Heart right ventricle (tissue), 16 donors: ENCODE measurements at regions not wholly inside any gene's neighbourhood (a gene's known extent, or its start where the extent isn't known, plus 50 kb on each side); places are given as distances from the start of the nearest gene placed in this dataset.
A peak's percentile ranks its signal among the peaks of the same experiment; 100 is the strongest.

Source experiments
- ATAC-seq, 8 donors: fragments of 200-7000 bp; cut with Tn5 transposase; one replicate each; pipeline ENCODE4 v1.9.1; 2020; ENCODE audit warnings: mild to moderate bottlenecking in 8 of 8, moderate library complexity in 8 of 8, moderate number of reproducible peaks in 1 of 8
- DNase-seq, 2 donors: peaks; one replicate each; pipeline ENCODE4 v3.0.0-alpha.2; 2020
- H3K27ac ChIP-seq, 10 donors: fragments of 200-600 bp; sonication (generic) in 2 of 10; one replicate each; pipeline versions ENCODE4 v1.5.0 to v1.8.0; 2020 to 2022; ENCODE audit warnings: mild to moderate bottlenecking in 3 of 10
- H3K27me3 ChIP-seq, 7 donors: fragments of 200-600 bp; one replicate each; pipeline ENCODE4 v1.8.0; 2021 to 2022; ENCODE audit warnings: mild to moderate bottlenecking in 2 of 7
- H3K36me3 ChIP-seq, 9 donors: fragments of 200-600 bp; sonication (generic) in 1 of 9; one replicate each; pipeline versions ENCODE4 v1.5.0 to v1.8.0; 2020 to 2022; ENCODE audit warnings: mild to moderate bottlenecking in 2 of 9
- H3K4me1 ChIP-seq, 9 donors: fragments of 200-600 bp; sonication (generic) in 1 of 9; one replicate each; pipeline versions ENCODE4 v1.5.0 to v1.8.0; 2020 to 2022; ENCODE audit warnings: mild to moderate bottlenecking in 4 of 9
- H3K4me3 ChIP-seq, 10 donors: fragments of 200-600 bp; sonication (generic) in 2 of 10; one replicate each; pipeline versions ENCODE4 v1.5.0 to v1.8.0; 2020 to 2022; ENCODE audit warnings: mild to moderate bottlenecking in 7 of 10, moderate library complexity in 2 of 10
- H3K9me3 ChIP-seq, 11 donors: fragments of 200-600 bp in 10 of 11; sonication (generic) in 2 of 11; one replicate each; pipeline versions ENCODE4 v1.5.0 to v1.8.0; 2013 to 2022; ENCODE audit warnings: mild to moderate bottlenecking in 2 of 11, control low read depth in 1 of 11, moderate library complexity in 1 of 11
- WGBS, 2 donors: extraction: QIAGEN DNeasy Blood & Tissue Kit; methylation state at CpG; one replicate each; pipeline ENCODE4 v1.1.7; 2013; ENCODE audit warnings: inconsistent platforms in 1 of 2; 5-methylcytosine and 5-hydroxymethylcytosine counted together
- intact Hi-C, 10 donors: fragments of 100-400 bp; cut with DNase I; formaldehyde crosslinking; loops; one replicate each; pipeline versions ENCODE4 v1.11.1 to v1.14.2; 2022
- TF ChIP-seq, protein P1 (sequence below), 9 donors: fragments of 200-600 bp; sonication (generic) in 2 of 9; IDR thresholded peaks; one replicate each; pipeline versions ENCODE4 v1.5.0 to v1.8.0; 2021 to 2022; ENCODE audit warnings: antibody characterized with exemption in 9 of 9, mild to moderate bottlenecking in 5 of 9, moderate library complexity in 1 of 9
- donor health status: Arrhythmogenic right ventricular cardiomyopathy.
- donor health status: ischemic (EF 13 %, LVEDD 7.1; RV severe dilation, severe dysfunction).
- donor health status: healthy with polysubstance abuse.
- donor health status: DM: no; HTN: yes; CAD: no.
- donor health status: DM: no; HTN: no; CAD: no.
- donor health status: ischemic (EF 25% LVEDD 6.9; RV normal size, moderate dysfunction).
- donor health status: ischemic (EF 25% LVEDD 5.7; RV mildly dilated, moderate dysfunction).
- donor health status: healthy.
- donor health status: DM: yes; HTN: yes; CAD: no.
- donor health status: Ischemic cardiomyopathy.
- donor health status: ischemic (EF 35%, LVEDD 5.7; RV mildly dilated, moderate dysfunction).
- donor health status: nonischemic (EF 11% LVEDD 7.7; RV severe dilation, severe dysfunction).
- donor health status: DM: yes; HTN: yes; CAD: no.
- donor health status: PGD.
- donor health status: ischemic (EF 29% LVEDD 5.4; RV normal size, mild dysfunction).
- donor health status: nonischemic (EF 23%, LVEDD 6.1; RV moderate dilation, normal function).

- Histone ChIP-seq H3K9me3 (peaks cover 0 to 3% (median 0%) of the 10 kb centered on the region in 11 donors), H3K36me3 (no peaks in the 10 kb centered on the region), H3K4me1 (peaks cover 0 to 20% (median 4%) of the 10 kb centered on the region in 9 donors), H3K4me3 (no peak overlapping the region), H3K27me3 (no peaks in the 10 kb centered on the region), H3K27ac (peak overlapping the region in 2 of 10 donors; percentile 0 to 69)
- intact Hi-C loops: no loop called here
- ATAC-seq (no peak), DNase-seq (no peak)
- TF ChIP-seq, protein P1, sequence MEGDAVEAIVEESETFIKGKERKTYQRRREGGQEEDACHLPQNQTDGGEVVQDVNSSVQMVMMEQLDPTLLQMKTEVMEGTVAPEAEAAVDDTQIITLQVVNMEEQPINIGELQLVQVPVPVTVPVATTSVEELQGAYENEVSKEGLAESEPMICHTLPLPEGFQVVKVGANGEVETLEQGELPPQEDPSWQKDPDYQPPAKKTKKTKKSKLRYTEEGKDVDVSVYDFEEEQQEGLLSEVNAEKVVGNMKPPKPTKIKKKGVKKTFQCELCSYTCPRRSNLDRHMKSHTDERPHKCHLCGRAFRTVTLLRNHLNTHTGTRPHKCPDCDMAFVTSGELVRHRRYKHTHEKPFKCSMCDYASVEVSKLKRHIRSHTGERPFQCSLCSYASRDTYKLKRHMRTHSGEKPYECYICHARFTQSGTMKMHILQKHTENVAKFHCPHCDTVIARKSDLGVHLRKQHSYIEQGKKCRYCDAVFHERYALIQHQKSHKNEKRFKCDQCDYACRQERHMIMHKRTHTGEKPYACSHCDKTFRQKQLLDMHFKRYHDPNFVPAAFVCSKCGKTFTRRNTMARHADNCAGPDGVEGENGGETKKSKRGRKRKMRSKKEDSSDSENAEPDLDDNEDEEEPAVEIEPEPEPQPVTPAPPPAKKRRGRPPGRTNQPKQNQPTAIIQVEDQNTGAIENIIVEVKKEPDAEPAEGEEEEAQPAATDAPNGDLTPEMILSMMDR (IDR thresholded peaks at IDR 0.05): no peak
- 39 to 54% methylated on average over 3 of the region's 3 CpGs for WGBS, 2 donors
These were observed 307.3 kb downstream of the IPMK start for GRCh38 chr10:57960406-57960805.

- 12 to 22% methylated on average over 1 of the region's 1 CpG for WGBS, 2 donors
- ATAC-seq: no peak
- Histone ChIP-seq H3K9me3 (peaks cover 0 to 3% (median 0%) of the 10 kb centered on the region in 11 donors), H3K4me3 (no peak overlapping the region), H3K36me3 (no peaks in the 10 kb centered on the region), H3K4me1 (peaks cover 0 to 17% (median 4%) of the 10 kb centered on the region in 9 donors), H3K27ac (peak overlapping the region in 3 of 10 donors; percentile 16 to 46 (median 24)), H3K27me3 (no peaks in the 10 kb centered on the region)
- no peak for DNase-seq
- intact Hi-C loops: no loop called here
- TF ChIP-seq, protein P1 (IDR thresholded peaks at IDR 0.05): no peak
These were observed 308.2 kb downstream of the IPMK start for GRCh38 chr10:57959318-57960006.

DNA sequence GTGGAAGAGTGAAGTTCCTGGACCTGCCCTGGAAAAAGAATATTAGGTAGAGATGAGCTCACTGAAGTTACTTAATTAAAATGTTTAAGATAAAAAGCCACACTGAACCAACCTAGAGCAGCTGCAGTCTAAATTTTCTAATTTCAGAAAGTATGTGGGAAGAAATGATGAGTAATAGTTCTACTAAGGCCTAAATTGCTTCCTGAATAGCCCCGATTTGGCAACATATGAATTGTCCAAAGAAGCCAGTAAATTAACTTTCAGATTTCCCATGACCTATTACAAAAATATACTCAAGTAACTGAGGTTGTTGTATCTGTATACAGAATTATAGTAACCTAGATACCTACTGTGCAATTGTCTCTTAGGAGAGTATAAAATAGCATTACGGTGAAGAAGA is 312.6 kb downstream of the IPMK start:
- intact Hi-C loops: no loop called here
- no peak overlapping the region for H3K4me3 ChIP-seq
- H3K27ac ChIP-seq: no peak overlapping the region
- H3K36me3 ChIP-seq: no peaks in the 10 kb centered on the region
- TF ChIP-seq, protein P1 (IDR thresholded peaks at IDR 0.05): no peak
- H3K9me3 ChIP-seq: peaks cover 0 to 3% (median 0%) of the 10 kb centered on the region in 11 donors
- WGBS, 2 donors: 55 to 70% methylated on average over 2 of the region's 2 CpGs
- no peaks in the 10 kb centered on the region for H3K27me3 ChIP-seq
- no peak for ATAC-seq
- peaks cover 0 to 8% (median 0%) of the 10 kb centered on the region in 9 donors for H3K4me1 ChIP-seq
- DNase-seq: no peak

DNA sequence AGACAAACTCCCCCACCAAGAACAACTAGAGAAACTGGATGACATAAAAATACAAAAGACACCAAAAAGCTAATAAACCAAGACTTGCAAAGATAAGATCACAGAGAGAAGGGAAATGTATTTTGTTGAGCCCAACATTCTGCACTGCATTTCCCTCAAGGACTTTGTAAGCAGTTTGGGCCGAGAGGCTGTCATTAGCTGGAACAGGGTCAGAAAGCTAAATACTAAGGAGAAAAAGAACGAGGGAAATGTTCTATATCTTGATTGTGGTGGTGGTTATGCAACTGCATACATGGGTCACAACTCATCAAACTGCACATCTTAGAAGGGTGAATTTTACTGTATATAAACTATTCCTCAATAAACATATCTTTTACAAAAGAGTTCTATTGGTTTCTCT is 315.0 kb downstream of the IPMK start:
- DNase-seq (no peak), ATAC-seq (no peak)
- TF ChIP-seq, protein P1 (IDR thresholded peaks at IDR 0.05): no peak
- peaks cover 0 to 3% (median 0%) of the 10 kb centered on the region in 9 donors for H3K4me1 ChIP-seq
- no peak overlapping the region for H3K4me3 ChIP-seq
- no peaks in the 10 kb centered on the region for H3K36me3 ChIP-seq
- no peaks in the 10 kb centered on the region for H3K27me3 ChIP-seq
- WGBS, 2 donors: 20 to 26% methylated on average over 2 of the region's 2 CpGs
- intact Hi-C loops: no loop called here
- no peak overlapping the region for H3K27ac ChIP-seq
- peaks cover 0 to 2% (median 0%) of the 10 kb centered on the region in 11 donors for H3K9me3 ChIP-seq
